DMS79 treated with DMSO at 0.1 percent for 48 hours (cell line): ENCODE measurements at regions not wholly inside any gene's neighbourhood (a gene's known extent, or its start where the extent isn't known, plus 50 kb on each side); places are given as distances from the start of the nearest gene placed in this dataset.
"Not testable (repeated sequence)": the region's sequence is repeated elsewhere in the genome, so short reads cannot be mapped to it uniquely, and the experiment has no call there.

Experiments
- DNase-seq: peaks from one replicate; lab custom pipeline; 2025; lab: John Stamatoyannopoulos, UW

- DNase-seq: no peak
These were observed 130.2 kb downstream of the GPR37 start for GRCh38 chr7:124635416-124635815.

GRCh38 chr7:124633740-124634139 is 131.9 kb downstream of the GPR37 start:
- no peak for DNase-seq

- no peak for DNase-seq
These were observed 135.2 kb downstream of the GPR37 start for GRCh38 chr7:124630395-124630794.

GRCh38 chr7:124618871-124619270 is 146.7 kb downstream of the GPR37 start:
- no peak for DNase-seq

- DNase-seq: not testable (repeated sequence)
These were observed 147.5 kb downstream of the GPR37 start for GRCh38 chr7:124618051-124618450.

- no peak for DNase-seq
These were observed 162.5 kb downstream of the GPR37 start for GRCh38 chr7:124603066-124603465.

- DNase-seq: no peak
These were observed 168.1 kb downstream of the GPR37 start for GRCh38 chr7:124597509-124597908.

GRCh38 chr7:124596881-124597280 is 168.7 kb downstream of the GPR37 start:
- no peak for DNase-seq

GRCh38 chr7:124590814-124591213 is 174.8 kb downstream of the GPR37 start:
- no peak for DNase-seq

- DNase-seq: no peak
These were observed 188.3 kb downstream of the GPR37 start for GRCh38 chr7:124577256-124577655.

- no peak for DNase-seq
These were observed 190.4 kb downstream of the GPR37 start for GRCh38 chr7:124575176-124575575.

GRCh38 chr7:124570558-124570957 is 195.0 kb downstream of the GPR37 start:
- DNase-seq: no peak

GRCh38 chr7:124566583-124566982 is 199.0 kb downstream of the GPR37 start:
- DNase-seq: no peak

GRCh38 chr7:124557587-124557986 is 208.0 kb downstream of the GPR37 start:
- no peak for DNase-seq

- DNase-seq: no peak
These were observed 208.5 kb downstream of the GPR37 start for GRCh38 chr7:124557101-124557500.

GRCh38 chr7:124553502-124553901 is 212.1 kb downstream of the GPR37 start:
- DNase-seq: no peak

- DNase-seq: no peak
These were observed 213.4 kb downstream of the GPR37 start for GRCh38 chr7:124552217-124552616.

GRCh38 chr7:124550036-124550435 is 215.6 kb downstream of the GPR37 start:
- DNase-seq: no peak

- no peak for DNase-seq
These were observed 223.1 kb downstream of the GPR37 start for GRCh38 chr7:124542476-124542875.

GRCh38 chr7:124536156-124536762 is 229.3 kb downstream of the GPR37 start:
- no peak for DNase-seq

GRCh38 chr7:124532166-124532565 is 233.4 kb downstream of the GPR37 start:
- DNase-seq: no peak

- no peak for DNase-seq
These were observed 248.7 kb downstream of the GPR37 start for GRCh38 chr7:124516911-124517310.

- DNase-seq: no peak
These were observed 250.3 kb downstream of the GPR37 start for GRCh38 chr7:124515106-124515830.

- no peak for DNase-seq
These were observed 251.1 kb downstream of the GPR37 start for GRCh38 chr7:124514471-124514870.
